Suprapubic skin (tissue), 3 donors: ENCODE measurements at regions not wholly inside any gene's neighbourhood (a gene's known extent, or its start where the extent isn't known, plus 50 kb on each side); places are given as distances from the start of the nearest gene placed in this dataset.

ENCODE experiments used
- CTCF ChIP-seq, 2 donors: fragments of 200-600 bp in 1 of 2; fragments of 450-650 bp in 1 of 2; sonication (generic) in 1 of 2; IDR thresholded peaks; one replicate each; pipeline ENCODE4 v1.5.1; 2016 to 2019; ENCODE audit warnings: antibody characterized with exemption in 2 of 2, mild to moderate bottlenecking in 1 of 2, moderate library complexity in 1 of 2
- POLR2AphosphoS5 ChIP-seq, 3 donors: sonication (generic); formaldehyde crosslinking; IDR thresholded peaks; one replicate each; pipeline ENCODE4 v1.6.1; 2017; ENCODE audit warnings: antibody characterized with exemption in 3 of 3

- TF ChIP-seq CTCF (IDR thresholded peaks at IDR 0.05) (no peak), POLR2AphosphoS5 (IDR thresholded peaks at IDR 0.05) (no peak)
Measured at GRCh38 chr4:32775049-32775448, 2054.9 kb downstream of the PCDH7 start.
